ENCODE measurements at regions not wholly inside any gene's neighbourhood (a gene's known extent, or its start where the extent isn't known, plus 50 kb on each side); places are given as distances from the start of the nearest gene placed in this dataset.

DNA sequence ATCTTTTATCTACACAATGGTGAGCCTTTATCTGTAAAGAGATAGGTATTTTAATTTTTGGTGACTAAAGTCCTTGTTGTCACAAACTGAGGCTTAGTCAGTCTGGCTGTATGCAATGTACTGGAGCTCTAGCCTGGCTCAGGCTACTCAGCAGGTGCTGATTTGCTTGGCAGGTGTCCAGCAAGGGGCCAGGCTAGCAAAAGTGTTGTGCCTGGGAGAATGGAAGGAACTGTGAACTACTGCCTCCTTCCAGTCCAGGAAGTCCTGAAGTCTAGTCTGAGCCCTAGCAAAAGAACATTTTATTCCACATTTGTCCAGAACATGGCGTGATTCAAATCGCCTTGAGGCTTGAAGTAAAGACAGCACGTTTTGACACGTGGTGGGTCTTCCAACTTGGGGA, 260.5 kb downstream of the CCDC85A start:
- TF ChIP-seq EZH2 (IDR thresholded peaks at IDR 0.05), result no peak
- no peak for TF ChIP-seq POLR2AphosphoS5 (IDR thresholded peaks at IDR 0.05; ENCODE audit: borderline replicate concordance, low read depth, low read length)
- TF ChIP-seq FOXP2 (optimal IDR thresholded peaks at IDR 0.05; ENCODE audit: control extremely low read depth, extremely low read length, insufficient read depth), result no peak
